SK-N-MC (cell line): ENCODE measurements at regions not wholly inside any gene's neighbourhood (a gene's known extent, or its start where the extent isn't known, plus 50 kb on each side); places are given as distances from the start of the nearest gene placed in this dataset.

Experiments used
- EZH2 ChIP-seq: fragments of 200-600 bp; sonication (generic); IDR thresholded peaks from one replicate; pipeline ENCODE4 v1.6.1; 2017; ENCODE audit warnings: antibody characterized with exemption
- POLR2AphosphoS5 ChIP-seq: IDR thresholded peaks from 2 replicates; pipeline ENCODE4 v1.6.1; 2012; ENCODE audit warnings: mild to moderate bottlenecking, low read depth, low read length, borderline replicate concordance

- TF ChIP-seq EZH2 (no peak), POLR2AphosphoS5 (no peak)
These were observed 108.8 kb upstream of the SLC1A4 start for GRCh38 chr2:64880193-64880951.
